AG10803 (cell line): ENCODE measurements at regions not wholly inside any gene's neighbourhood (a gene's known extent, or its start where the extent isn't known, plus 50 kb on each side); places are given as distances from the start of the nearest gene placed in this dataset.

Experiments used
- DNase-seq: peaks from one replicate; pipeline ENCODE4 v3.0.0; 2010; ENCODE audit warnings: low read depth
- H3K4me3 ChIP-seq: 2 replicates; pipeline ENCODE4 v1.5.1; 2011; ENCODE audit warnings: mild to moderate bottlenecking, low read length, control low read depth
- CTCF ChIP-seq: conservative IDR thresholded peaks from 2 replicates; pipeline ENCODE4 v1.5.1; 2011; ENCODE audit warnings: mild to moderate bottlenecking, low read length, control low read depth, inconsistent platforms

GRCh38 chrX:9160698-9161329 is 126.9 kb upstream of the FAM9B start:
- H3K4me3 ChIP-seq: no peak overlapping the region
- no peak for TF ChIP-seq CTCF
- no peak for DNase-seq

- no peak for TF ChIP-seq CTCF
- DNase-seq: no peak
- H3K4me3 ChIP-seq: no peak overlapping the region
Measured at GRCh38 chrX:9162698-9163097, 128.8 kb upstream of the FAM9B start.

- H3K4me3 ChIP-seq: no peak overlapping the region
- DNase-seq: peak; percentile 16
- no peak for TF ChIP-seq CTCF
Measured at GRCh38 chrX:9163214-9163709, 129.3 kb upstream of the FAM9B start.

- TF ChIP-seq CTCF: no peak
- DNase-seq: peak; percentile 20
Measured at GRCh38 chrX:9164086-9164485, 130.2 kb upstream of the FAM9B start.

GRCh38 chrX:9164533-9165426 is 130.9 kb upstream of the FAM9B start:
- TF ChIP-seq CTCF: no peak
- no peak overlapping the region for H3K4me3 ChIP-seq
- no peak for DNase-seq

More at GRCh38 chrX:9164086-9164485, 130.2 kb upstream of the FAM9B start:
- H3K4me3 ChIP-seq: no peak overlapping the region

GRCh38 chrX:9166584-9166944 is 132.6 kb upstream of the FAM9B start:
- no peak for TF ChIP-seq CTCF
- no peak overlapping the region for H3K4me3 ChIP-seq
- DNase-seq: peak; percentile 49
